SK-N-SH treated with all-trans-retinoic acid at 6 μM for 48 hours (cell line): ENCODE measurements at regions not wholly inside any gene's neighbourhood (a gene's known extent, or its start where the extent isn't known, plus 50 kb on each side); places are given as distances from the start of the nearest gene placed in this dataset.

Source experiments
- ATAC-seq: fragments of 200-7000 bp; cut with Tn5 transposase; 3 replicates; pipeline ENCODE4 v1.9.1; 2020; ENCODE audit warnings: mild to moderate bottlenecking, moderate library complexity
- ARNTL ChIP-seq: fragments of 450-650 bp; formaldehyde crosslinking; IDR thresholded peaks from 2 replicates; pipeline ENCODE4 v1.5.0; 2020; ENCODE audit warnings: low read depth, mild to moderate bottlenecking, moderate library complexity, borderline replicate concordance
- BACH2 ChIP-seq: fragments of 250-450 bp; sonication (Bioruptor Pico); IDR thresholded peaks from 2 replicates; pipeline ENCODE4 v1.9.0; 2021; ENCODE audit warnings: mild to moderate bottlenecking, borderline replicate concordance
- CREB5 ChIP-seq: fragments of 250-450 bp; sonication (Bioruptor Pico); IDR thresholded peaks from 2 replicates; pipeline ENCODE4 v1.5.1; 2020; ENCODE audit warnings: low read depth, mild to moderate bottlenecking, moderate library complexity
- CSDC2 ChIP-seq: fragments of 250-450 bp; sonication (Bioruptor Pico); IDR thresholded peaks from 2 replicates; pipeline ENCODE4 v1.5.0; 2020; ENCODE audit warnings: mild to moderate bottlenecking, moderate library complexity
- CSRNP3 ChIP-seq: fragments of 250-450 bp; sonication (Bioruptor Pico); IDR thresholded peaks from 2 replicates; pipeline ENCODE4 v1.5.1; 2021; ENCODE audit warnings: mild to moderate bottlenecking, moderate library complexity
- ESRRG ChIP-seq: fragments of 250-450 bp; sonication (Bioruptor Pico); IDR thresholded peaks from 2 replicates; pipeline ENCODE4 v1.6.1; 2021; ENCODE audit warnings: mild to moderate bottlenecking
- ISL1 ChIP-seq: fragments of 250-450 bp; sonication (Bioruptor Pico); IDR thresholded peaks from 2 replicates; pipeline ENCODE4 v2.1.2; 2022; ENCODE audit warnings: mild to moderate bottlenecking, moderate library complexity
- OSR1 ChIP-seq: fragments of 250-450 bp; sonication (Bioruptor Pico); IDR thresholded peaks from 2 replicates; pipeline ENCODE4 v1.8.0; 2022; ENCODE audit warnings: moderate library complexity, mild to moderate bottlenecking, inconsistent platforms
- PPARA ChIP-seq: fragments of 250-450 bp; sonication (Bioruptor Pico); IDR thresholded peaks from 2 replicates; pipeline ENCODE4 v1.5.0; 2020; ENCODE audit warnings: mild to moderate bottlenecking, borderline replicate concordance
- RARB ChIP-seq: fragments of 250-450 bp; sonication (Bioruptor Pico); IDR thresholded peaks from 2 replicates; pipeline ENCODE4 v1.8.0; 2021; ENCODE audit warnings: mild to moderate bottlenecking, moderate library complexity
- SNAI2 ChIP-seq: fragments of 250-450 bp; sonication (Bioruptor Pico); IDR thresholded peaks from 2 replicates; pipeline ENCODE4 v1.5.0; 2020; ENCODE audit warnings: mild to moderate bottlenecking, moderate library complexity
- TCF4 ChIP-seq: fragments of 250-450 bp; sonication (Bioruptor Pico); IDR thresholded peaks from 2 replicates; pipeline ENCODE4 v1.8.0; 2021; ENCODE audit warnings: mild to moderate bottlenecking, moderate library complexity, borderline replicate concordance
- TSHZ2 ChIP-seq: fragments of 250-450 bp; sonication (Bioruptor Pico); IDR thresholded peaks from 2 replicates; pipeline ENCODE4 v1.5.0; 2020; ENCODE audit warnings: mild to moderate bottlenecking, moderate library complexity
- ZNF565 ChIP-seq: fragments of 450-650 bp; formaldehyde crosslinking; conservative IDR thresholded peaks from 2 replicates; pipeline ENCODE4 v1.5.0; 2020; ENCODE audit warnings: low read depth, mild to moderate bottlenecking, moderate library complexity
- ZNF70 ChIP-seq: fragments of 450-650 bp; formaldehyde crosslinking; IDR thresholded peaks from 2 replicates; pipeline ENCODE4 v1.5.0; 2020; ENCODE audit warnings: mild to moderate bottlenecking, moderate library complexity
- TF ChIP-seq, protein P1 (sequence below): fragments of 250-450 bp; sonication (Bioruptor Pico); IDR thresholded peaks from 2 replicates; pipeline ENCODE4 v1.8.0; 2021; ENCODE audit warnings: low read depth, mild to moderate bottlenecking, moderate library complexity, borderline replicate concordance

DNA sequence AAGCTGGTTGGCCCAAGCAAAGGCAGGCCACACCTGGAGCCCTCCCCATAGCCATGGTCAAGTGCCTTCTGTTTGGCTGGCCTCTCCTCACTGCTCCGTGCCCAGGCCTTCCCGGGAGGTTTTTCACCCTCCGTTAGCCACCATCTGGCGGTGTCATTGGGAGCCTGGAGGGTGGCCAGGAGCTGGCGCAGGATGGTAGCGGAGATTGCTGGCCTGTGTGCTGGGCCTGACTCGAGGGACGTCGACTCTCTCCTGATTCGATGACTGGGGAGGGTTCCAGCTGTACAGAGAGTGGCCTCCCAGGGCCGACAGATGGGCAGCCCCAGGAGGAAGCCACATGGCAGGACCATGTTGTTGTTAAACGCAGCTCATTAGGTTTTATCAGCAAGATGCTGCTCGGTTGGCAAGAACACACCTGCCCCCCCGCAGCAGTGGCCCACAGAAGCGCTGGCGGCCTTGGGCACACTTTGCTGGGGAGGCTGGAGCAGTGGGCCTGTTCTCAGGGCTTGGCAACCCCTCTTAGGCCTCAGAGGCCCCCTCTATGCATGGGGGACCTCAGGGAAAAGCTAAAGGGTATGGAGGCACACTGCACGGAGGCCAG is 64.0 kb upstream of the CACUL1 start:
- ATAC-seq = peak; percentile 74; the same call in 2 of the 3 replicates
- TF ChIP-seq, protein P1, sequence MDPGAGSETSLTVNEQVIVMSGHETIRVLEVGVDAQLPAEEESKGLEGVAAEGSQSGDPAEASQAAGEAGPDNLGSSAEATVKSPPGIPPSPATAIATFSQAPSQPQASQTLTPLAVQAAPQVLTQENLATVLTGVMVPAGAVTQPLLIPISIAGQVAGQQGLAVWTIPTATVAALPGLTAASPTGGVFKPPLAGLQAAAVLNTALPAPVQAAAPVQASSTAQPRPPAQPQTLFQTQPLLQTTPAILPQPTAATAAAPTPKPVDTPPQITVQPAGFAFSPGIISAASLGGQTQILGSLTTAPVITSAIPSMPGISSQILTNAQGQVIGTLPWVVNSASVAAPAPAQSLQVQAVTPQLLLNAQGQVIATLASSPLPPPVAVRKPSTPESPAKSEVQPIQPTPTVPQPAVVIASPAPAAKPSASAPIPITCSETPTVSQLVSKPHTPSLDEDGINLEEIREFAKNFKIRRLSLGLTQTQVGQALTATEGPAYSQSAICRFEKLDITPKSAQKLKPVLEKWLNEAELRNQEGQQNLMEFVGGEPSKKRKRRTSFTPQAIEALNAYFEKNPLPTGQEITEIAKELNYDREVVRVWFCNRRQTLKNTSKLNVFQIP (CRISPR knock-in tag) = no peak
- TF ChIP-seq TCF4 (CRISPR knock-in tag) (peak; percentile 56; the same call in 1 of the 2 replicates), CSDC2 (CRISPR knock-in tag) (no peak), OSR1 (CRISPR knock-in tag) (no peak), BACH2 (no peak), CREB5 (CRISPR knock-in tag) (no peak), TSHZ2 (CRISPR knock-in tag) (peak; percentile 47; the same call in 1 of the 2 replicates), SNAI2 (CRISPR knock-in tag) (no peak), ZNF70 (CRISPR knock-in tag) (no peak), CSRNP3 (CRISPR knock-in tag) (no peak), ARNTL (no peak)

GRCh38 chr10:118820326-118821116 is 65.8 kb upstream of the CACUL1 start:
- no peak for TF ChIP-seq RARB
- TF ChIP-seq TSHZ2 (CRISPR knock-in tag) = no peak
- no peak for TF ChIP-seq ZNF565 (CRISPR knock-in tag)
- TF ChIP-seq ESRRG (CRISPR knock-in tag) = no peak
- TF ChIP-seq ISL1 (CRISPR knock-in tag) = no peak
- TF ChIP-seq ZNF70 (CRISPR knock-in tag) = no peak
- no peak for TF ChIP-seq CSRNP3 (CRISPR knock-in tag)
- TF ChIP-seq CREB5 (CRISPR knock-in tag) = no peak
- TF ChIP-seq, protein P1 (CRISPR knock-in tag) = no peak
- no peak for TF ChIP-seq BACH2
- no peak for TF ChIP-seq SNAI2 (CRISPR knock-in tag)
- no peak for TF ChIP-seq PPARA
- TF ChIP-seq CSDC2 (CRISPR knock-in tag) = no peak
- TF ChIP-seq ARNTL = no peak
- no peak for ATAC-seq
